H1 (cell line): ENCODE measurements at regions not wholly inside any gene's neighbourhood (a gene's known extent, or its start where the extent isn't known, plus 50 kb on each side); places are given as distances from the start of the nearest gene placed in this dataset.

Experiments used
- JUN ChIP-seq: IDR thresholded peaks from 2 replicates; pipeline ENCODE4 v1.6.1; 2011; ENCODE audit warnings: low read depth, mild to moderate bottlenecking, improper control_type of control experiment, low read length
- KDM5A ChIP-seq: fragments of 200-600 bp; IDR thresholded peaks from 2 replicates; pipeline ENCODE4 v1.7.1; 2012; ENCODE audit warnings: mild to moderate bottlenecking, low read length, inconsistent platforms, mixed read lengths
- RFX5 ChIP-seq: IDR thresholded peaks from 2 replicates; pipeline ENCODE4 v1.6.1; 2011; ENCODE audit warnings: low read depth, low read length, improper control_type of control experiment, borderline replicate concordance
- TEAD4 ChIP-seq: IDR thresholded peaks from 2 replicates; pipeline ENCODE4 v1.6.1; 2012; ENCODE audit warnings: low read depth, low read length, inconsistent platforms, mixed read lengths

DNA sequence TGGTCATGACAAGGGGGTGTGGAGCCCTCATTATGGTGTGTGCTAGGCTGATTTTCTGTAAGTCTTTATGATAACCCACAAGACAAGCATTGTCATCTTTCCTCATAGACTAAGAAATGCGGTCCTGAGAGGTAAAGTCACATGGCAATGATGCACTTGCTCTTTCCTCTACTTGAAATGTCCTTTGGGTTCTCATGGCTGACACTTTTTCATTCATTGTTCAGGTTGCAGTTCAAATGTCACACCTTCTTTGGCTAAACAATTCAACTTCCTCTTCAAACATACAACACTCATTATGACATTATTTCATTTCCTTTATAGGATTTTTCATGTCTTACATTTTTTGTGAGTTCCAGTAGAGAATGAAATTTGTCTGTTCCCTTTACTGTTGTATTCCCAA lies 323.6 kb upstream of the PRR16 start (continued):
- no peak for TF ChIP-seq KDM5A
- no peak for TF ChIP-seq JUN
- no peak for TF ChIP-seq TEAD4
- no peak for TF ChIP-seq RFX5
